ENCODE measurements at regions not wholly inside any gene's neighbourhood (a gene's known extent, or its start where the extent isn't known, plus 50 kb on each side); places are given as distances from the start of the nearest gene placed in this dataset.

DNA sequence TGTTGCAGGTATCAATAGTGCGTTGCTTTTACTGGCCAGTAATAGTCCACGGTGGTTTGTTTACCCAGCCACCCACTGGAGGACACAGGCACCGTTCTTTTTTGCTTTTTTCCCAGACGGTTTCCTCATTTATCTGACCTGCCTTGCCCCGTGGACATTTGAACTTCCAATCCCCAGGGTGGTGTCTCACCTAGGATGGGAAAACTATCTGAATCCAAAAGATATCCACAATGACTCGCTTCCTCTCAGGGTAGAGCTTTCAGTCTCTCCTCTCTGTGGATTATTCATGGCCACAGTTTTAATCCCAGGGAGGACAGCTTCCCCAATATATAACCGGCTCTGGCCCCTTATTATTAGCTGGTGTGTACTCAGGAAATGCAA, 170.8 kb downstream of the FOXO1 start (continued):
- TF ChIP-seq, protein P1, sequence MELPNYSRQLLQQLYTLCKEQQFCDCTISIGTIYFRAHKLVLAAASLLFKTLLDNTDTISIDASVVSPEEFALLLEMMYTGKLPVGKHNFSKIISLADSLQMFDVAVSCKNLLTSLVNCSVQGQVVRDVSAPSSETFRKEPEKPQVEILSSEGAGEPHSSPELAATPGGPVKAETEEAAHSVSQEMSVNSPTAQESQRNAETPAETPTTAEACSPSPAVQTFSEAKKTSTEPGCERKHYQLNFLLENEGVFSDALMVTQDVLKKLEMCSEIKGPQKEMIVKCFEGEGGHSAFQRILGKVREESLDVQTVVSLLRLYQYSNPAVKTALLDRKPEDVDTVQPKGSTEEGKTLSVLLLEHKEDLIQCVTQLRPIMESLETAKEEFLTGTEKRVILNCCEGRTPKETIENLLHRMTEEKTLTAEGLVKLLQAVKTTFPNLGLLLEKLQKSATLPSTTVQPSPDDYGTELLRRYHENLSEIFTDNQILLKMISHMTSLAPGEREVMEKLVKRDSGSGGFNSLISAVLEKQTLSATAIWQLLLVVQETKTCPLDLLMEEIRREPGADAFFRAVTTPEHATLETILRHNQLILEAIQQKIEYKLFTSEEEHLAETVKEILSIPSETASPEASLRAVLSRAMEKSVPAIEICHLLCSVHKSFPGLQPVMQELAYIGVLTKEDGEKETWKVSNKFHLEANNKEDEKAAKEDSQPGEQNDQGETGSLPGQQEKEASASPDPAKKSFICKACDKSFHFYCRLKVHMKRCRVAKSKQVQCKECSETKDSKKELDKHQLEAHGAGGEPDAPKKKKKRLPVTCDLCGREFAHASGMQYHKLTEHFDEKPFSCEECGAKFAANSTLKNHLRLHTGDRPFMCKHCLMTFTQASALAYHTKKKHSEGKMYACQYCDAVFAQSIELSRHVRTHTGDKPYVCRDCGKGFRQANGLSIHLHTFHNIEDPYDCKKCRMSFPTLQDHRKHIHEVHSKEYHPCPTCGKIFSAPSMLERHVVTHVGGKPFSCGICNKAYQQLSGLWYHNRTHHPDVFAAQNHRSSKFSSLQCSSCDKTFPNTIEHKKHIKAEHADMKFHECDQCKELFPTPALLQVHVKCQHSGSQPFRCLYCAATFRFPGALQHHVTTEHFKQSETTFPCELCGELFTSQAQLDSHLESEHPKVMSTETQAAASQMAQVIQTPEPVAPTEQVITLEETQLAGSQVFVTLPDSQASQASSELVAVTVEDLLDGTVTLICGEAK (IDR thresholded peaks at IDR 0.05; ENCODE audit: borderline replicate concordance), result no peak
- TF ChIP-seq, protein P2, sequence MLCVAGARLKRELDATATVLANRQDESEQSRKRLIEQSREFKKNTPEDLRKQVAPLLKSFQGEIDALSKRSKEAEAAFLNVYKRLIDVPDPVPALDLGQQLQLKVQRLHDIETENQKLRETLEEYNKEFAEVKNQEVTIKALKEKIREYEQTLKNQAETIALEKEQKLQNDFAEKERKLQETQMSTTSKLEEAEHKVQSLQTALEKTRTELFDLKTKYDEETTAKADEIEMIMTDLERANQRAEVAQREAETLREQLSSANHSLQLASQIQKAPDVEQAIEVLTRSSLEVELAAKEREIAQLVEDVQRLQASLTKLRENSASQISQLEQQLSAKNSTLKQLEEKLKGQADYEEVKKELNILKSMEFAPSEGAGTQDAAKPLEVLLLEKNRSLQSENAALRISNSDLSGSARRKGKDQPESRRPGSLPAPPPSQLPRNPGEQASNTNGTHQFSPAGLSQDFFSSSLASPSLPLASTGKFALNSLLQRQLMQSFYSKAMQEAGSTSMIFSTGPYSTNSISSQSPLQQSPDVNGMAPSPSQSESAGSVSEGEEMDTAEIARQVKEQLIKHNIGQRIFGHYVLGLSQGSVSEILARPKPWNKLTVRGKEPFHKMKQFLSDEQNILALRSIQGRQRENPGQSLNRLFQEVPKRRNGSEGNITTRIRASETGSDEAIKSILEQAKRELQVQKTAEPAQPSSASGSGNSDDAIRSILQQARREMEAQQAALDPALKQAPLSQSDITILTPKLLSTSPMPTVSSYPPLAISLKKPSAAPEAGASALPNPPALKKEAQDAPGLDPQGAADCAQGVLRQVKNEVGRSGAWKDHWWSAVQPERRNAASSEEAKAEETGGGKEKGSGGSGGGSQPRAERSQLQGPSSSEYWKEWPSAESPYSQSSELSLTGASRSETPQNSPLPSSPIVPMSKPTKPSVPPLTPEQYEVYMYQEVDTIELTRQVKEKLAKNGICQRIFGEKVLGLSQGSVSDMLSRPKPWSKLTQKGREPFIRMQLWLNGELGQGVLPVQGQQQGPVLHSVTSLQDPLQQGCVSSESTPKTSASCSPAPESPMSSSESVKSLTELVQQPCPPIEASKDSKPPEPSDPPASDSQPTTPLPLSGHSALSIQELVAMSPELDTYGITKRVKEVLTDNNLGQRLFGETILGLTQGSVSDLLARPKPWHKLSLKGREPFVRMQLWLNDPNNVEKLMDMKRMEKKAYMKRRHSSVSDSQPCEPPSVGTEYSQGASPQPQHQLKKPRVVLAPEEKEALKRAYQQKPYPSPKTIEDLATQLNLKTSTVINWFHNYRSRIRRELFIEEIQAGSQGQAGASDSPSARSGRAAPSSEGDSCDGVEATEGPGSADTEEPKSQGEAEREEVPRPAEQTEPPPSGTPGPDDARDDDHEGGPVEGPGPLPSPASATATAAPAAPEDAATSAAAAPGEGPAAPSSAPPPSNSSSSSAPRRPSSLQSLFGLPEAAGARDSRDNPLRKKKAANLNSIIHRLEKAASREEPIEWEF (IDR thresholded peaks at IDR 0.05; ENCODE audit: insufficient replicate concordance, low read depth, low read length), result no peak
- no peak for TF ChIP-seq RB1 (IDR thresholded peaks at IDR 0.05; ENCODE audit: borderline replicate concordance)
- no peak for TF ChIP-seq GABPA (IDR thresholded peaks at IDR 0.05; ENCODE audit: low read depth)
- no peak for TF ChIP-seq ATF7 (IDR thresholded peaks at IDR 0.05; ENCODE audit: low read depth)
- no peak for TF ChIP-seq RFX5 (IDR thresholded peaks at IDR 0.05; ENCODE audit: low read depth, low read length)
- no peak for TF ChIP-seq YBX1 (IDR thresholded peaks at IDR 0.05)
- no peak for TF ChIP-seq NFYA (IDR thresholded peaks at IDR 0.05; ENCODE audit: borderline replicate concordance, low read depth, low read length)
- no peak for TF ChIP-seq SMARCA5 (IDR thresholded peaks at IDR 0.05)
- no peak for TF ChIP-seq ASH2L (IDR thresholded peaks at IDR 0.05; ENCODE audit: borderline replicate concordance, low read depth)
- TF ChIP-seq ZBED1 (IDR thresholded peaks at IDR 0.05; ENCODE audit: borderline replicate concordance), result no peak
- no peak for TF ChIP-seq MTA3 (IDR thresholded peaks at IDR 0.05; ENCODE audit: borderline replicate concordance, low read length)
